Upper lobe of left lung (tissue), 4 donors: ENCODE measurements at regions not wholly inside any gene's neighbourhood (a gene's known extent, or its start where the extent isn't known, plus 50 kb on each side); places are given as distances from the start of the nearest gene placed in this dataset.

Source experiments
- CTCF ChIP-seq, 6 experiments: fragments of 450-650 bp in 4 of 6; fragments of 200-600 bp in 2 of 6; sonication (generic) in 2 of 6; IDR thresholded peaks; one replicate each; pipeline ENCODE4 v1.5.1; 2016 to 2019; ENCODE audit warnings: antibody characterized with exemption in 6 of 6
- EP300 ChIP-seq, 4 donors: sonication (generic); formaldehyde crosslinking; IDR thresholded peaks; one replicate each; pipeline ENCODE4 v1.5.1; 2017; ENCODE audit warnings: antibody characterized with exemption in 4 of 4, control low read depth in 2 of 4
- POLR2A ChIP-seq, 4 donors: fragments of 450-650 bp; IDR thresholded peaks; one replicate each; pipeline ENCODE4 v1.5.1; 2016 to 2017; ENCODE audit warnings: antibody characterized with exemption in 4 of 4, mild to moderate bottlenecking in 2 of 4
- POLR2AphosphoS5 ChIP-seq, 2 donors: sonication (generic); formaldehyde crosslinking; IDR thresholded peaks; one replicate each; pipeline ENCODE4 v1.5.1; 2017; ENCODE audit warnings: antibody characterized with exemption in 2 of 2

DNA sequence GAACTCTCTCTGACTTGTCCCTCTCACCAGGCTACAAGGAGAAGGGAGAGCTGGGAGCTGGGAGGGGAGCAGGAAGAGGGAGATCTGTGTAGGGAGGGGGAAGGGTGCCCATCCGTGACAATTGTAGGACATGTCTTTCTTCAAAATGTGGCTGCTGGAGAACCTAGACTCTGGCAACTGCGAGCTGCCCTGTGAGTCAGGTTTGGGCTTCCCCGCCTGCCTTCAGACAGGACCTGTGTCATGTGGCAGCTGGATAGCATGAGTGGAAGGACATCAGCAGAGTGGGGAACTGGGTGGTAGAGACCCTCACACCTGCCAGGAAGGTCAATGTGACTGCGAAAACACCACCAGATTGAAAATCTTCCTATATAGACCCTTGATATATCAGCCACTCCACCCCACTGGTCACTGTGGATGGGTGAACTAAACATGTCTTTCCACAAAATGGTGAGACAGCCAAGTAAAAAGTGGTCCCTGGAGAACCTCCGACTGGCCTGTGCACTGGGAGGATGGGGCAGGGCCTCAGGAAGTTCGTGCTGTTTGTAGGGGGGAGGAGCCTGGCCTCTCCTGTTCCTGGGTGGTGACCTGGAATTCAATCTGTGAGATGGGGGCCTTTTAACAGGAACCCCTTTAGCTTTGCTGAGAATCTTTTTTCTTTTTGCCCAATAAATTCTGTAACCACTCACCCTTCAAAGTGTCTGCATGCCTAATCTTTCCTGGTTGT lies 62.2 kb upstream of the CAPRIN2 start:
- TF ChIP-seq POLR2A (IDR thresholded peaks at IDR 0.05) (no peak), EP300 (IDR thresholded peaks at IDR 0.05) (no peak), POLR2AphosphoS5 (IDR thresholded peaks at IDR 0.05) (no peak), CTCF (IDR thresholded peaks at IDR 0.05) (no peak)
